Activated CD4-positive, alpha-beta T cell treated with anti-CD3 and anti-CD28 coated beads, Interleukin-2, amount 10 ng/mL, durations not matched to agents 24 days and 14 days (primary cell): ENCODE measurements at regions not wholly inside any gene's neighbourhood (a gene's known extent, or its start where the extent isn't known, plus 50 kb on each side); places are given as distances from the start of the nearest gene placed in this dataset.
"Not testable (repeated sequence)": the region's sequence is repeated elsewhere in the genome, so short reads cannot be mapped to it uniquely, and the experiment has no call there.

Source experiments
- DNase-seq: peaks from one replicate; pipeline ENCODE4 v3.0.0; 2022
- H3K27ac Mint-ChIP-seq: one replicate; pipeline ENCODE4 v1.8.0; 2022; ENCODE audit warnings: mild to moderate bottlenecking, mixed read lengths
- H3K27me3 Mint-ChIP-seq: one replicate; pipeline ENCODE4 v1.8.0; 2022; ENCODE audit warnings: mixed read lengths
- H3K36me3 Mint-ChIP-seq: one replicate; pipeline ENCODE4 v1.8.0; 2022; ENCODE audit warnings: low read depth, mild to moderate bottlenecking, mixed read lengths
- H3K4me1 Mint-ChIP-seq: one replicate; pipeline ENCODE4 v1.8.0; 2021; ENCODE audit warnings: mixed read lengths
- H3K4me3 Mint-ChIP-seq: one replicate; pipeline ENCODE4 v1.8.0; 2022; ENCODE audit warnings: mild to moderate bottlenecking, moderate library complexity, mixed read lengths
- H3K9me3 Mint-ChIP-seq: one replicate; pipeline ENCODE4 v1.8.0; 2021; ENCODE audit warnings: mixed read lengths
- intact Hi-C: fragments of 100-400 bp; cut with micrococcal nuclease; formaldehyde crosslinking; loops from one replicate; pipeline ENCODE4 v1.15.1; 2023

DNA sequence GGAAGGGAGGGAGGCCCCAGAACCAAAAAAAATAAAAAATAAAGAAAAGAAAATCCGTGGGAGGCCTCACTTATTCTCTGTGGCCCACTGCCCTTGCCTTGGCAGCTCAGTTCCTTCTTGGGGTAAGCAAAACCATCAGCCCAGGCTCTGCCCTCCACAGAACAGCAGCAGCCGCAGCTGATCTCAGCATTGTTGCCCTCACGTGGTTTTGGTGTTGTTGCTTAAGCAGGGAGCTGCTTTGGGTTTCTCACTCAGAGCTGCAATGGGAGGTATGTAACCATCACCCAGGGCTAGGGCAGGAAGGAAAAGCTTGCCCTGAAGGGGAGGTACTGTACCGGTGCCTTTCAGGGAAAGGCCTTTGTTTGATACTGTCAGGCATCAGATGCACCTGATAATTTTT lies 374.7 kb upstream of the WWC1 start:
- no peaks in the 10 kb centered on the region for H3K27me3 Mint-ChIP-seq
- intact Hi-C loops = no loop called here
- no peaks in the 10 kb centered on the region for H3K9me3 Mint-ChIP-seq
- no peak for DNase-seq
- no peak overlapping the region for H3K4me3 Mint-ChIP-seq
- no peak overlapping the region for H3K27ac Mint-ChIP-seq
- H3K36me3 Mint-ChIP-seq = no peaks in the 10 kb centered on the region
- H3K4me1 Mint-ChIP-seq = no peaks in the 10 kb centered on the region

DNA sequence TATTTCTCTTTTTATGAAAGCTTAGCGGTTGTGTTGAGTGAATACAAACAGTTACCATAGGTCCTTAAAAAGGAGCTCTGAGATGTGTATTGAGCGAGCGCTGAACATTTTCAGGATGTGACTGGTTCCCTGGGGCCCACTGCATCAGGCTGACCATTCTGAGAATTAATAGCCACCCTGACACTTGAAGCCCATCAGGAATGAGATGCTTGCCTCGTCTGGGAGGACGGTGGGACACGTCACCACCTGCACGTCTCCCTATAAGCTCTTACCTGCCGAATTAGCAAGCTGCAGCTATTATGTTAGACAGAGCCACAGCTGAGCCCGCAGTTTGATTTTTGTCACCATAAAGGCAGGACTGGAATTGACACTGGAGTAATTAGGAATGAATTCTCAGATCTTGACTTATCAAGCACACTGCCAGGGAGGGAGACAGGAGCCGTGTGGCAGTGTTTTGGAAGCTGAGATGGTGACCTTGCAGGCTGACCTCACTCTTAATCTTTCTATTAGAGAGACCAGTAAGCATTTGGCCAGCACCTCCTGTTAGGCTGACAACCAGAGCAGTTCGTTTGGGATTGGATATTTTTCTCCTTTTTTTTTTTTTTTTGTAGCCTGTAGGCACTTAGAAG lies 373.1 kb upstream of the WWC1 start:
- Mint-ChIP-seq H3K9me3 (no peaks in the 10 kb centered on the region), H3K27ac (no peak overlapping the region), H3K4me1 (no peaks in the 10 kb centered on the region), H3K4me3 (no peak overlapping the region), H3K36me3 (no peaks in the 10 kb centered on the region), H3K27me3 (no peaks in the 10 kb centered on the region)
- intact Hi-C loops = no loop called here
- no peak for DNase-seq

DNA sequence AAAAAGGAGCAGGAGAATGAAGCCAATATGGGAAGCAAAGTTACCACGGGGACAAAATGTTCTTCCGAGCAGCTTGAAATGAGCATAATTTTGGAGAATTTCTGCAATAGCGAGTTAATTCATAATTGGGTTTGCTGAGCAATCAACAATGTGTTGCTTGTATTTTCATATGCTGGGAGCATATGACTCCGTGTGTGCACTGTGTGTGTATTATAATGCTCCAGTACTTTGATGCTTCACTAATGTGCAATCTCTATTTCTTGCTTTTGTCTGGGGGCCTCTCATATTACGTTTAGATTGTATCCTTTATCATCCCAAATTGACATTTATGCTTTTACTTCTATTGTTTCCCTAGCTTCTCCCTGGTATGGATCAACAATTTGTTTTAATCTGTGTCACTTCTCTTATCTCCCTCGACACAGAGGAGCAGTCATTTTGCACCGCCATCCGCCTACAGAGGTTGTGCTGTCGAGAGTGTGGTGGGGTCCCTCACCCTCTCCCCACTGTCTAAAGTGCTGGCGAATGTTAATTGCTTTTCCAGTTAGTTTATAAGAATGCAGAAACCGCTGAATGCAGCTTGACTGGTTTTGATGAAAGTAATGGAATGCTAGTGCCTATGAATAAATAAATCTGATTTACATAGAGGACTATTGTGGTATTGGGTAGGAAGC lies 372.5 kb upstream of the WWC1 start:
- H3K27ac Mint-ChIP-seq = no peak overlapping the region
- no peak overlapping the region for H3K4me3 Mint-ChIP-seq
- intact Hi-C loops = no loop called here
- H3K9me3 Mint-ChIP-seq = no peaks in the 10 kb centered on the region
- DNase-seq = no peak
- no peaks in the 10 kb centered on the region for H3K27me3 Mint-ChIP-seq
- H3K4me1 Mint-ChIP-seq = no peaks in the 10 kb centered on the region
- no peaks in the 10 kb centered on the region for H3K36me3 Mint-ChIP-seq

DNA sequence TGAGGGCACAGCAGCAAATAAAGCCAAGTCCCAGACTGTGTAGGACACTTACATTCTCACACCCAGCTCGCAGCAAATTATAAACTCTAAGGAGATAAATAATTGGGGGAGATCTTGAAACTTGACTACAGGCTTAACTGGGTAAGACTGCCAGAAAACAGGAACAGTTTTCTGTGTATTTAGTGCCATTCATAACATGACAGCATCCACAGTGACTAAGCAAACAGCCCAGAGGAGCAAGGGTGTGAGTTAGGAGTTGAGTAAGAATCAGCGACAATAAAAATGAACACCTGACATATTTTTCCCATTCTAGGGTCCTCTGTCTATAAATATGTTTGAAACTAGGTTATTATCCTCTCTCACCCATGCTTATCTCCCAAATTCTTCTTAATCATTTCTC lies 370.9 kb upstream of the WWC1 start:
- Mint-ChIP-seq H3K4me3 (no peak overlapping the region), H3K27ac (no peak overlapping the region), H3K27me3 (no peaks in the 10 kb centered on the region), H3K4me1 (no peaks in the 10 kb centered on the region), H3K9me3 (no peaks in the 10 kb centered on the region), H3K36me3 (no peaks in the 10 kb centered on the region)
- no peak for DNase-seq
- intact Hi-C loops = no loop called here

DNA sequence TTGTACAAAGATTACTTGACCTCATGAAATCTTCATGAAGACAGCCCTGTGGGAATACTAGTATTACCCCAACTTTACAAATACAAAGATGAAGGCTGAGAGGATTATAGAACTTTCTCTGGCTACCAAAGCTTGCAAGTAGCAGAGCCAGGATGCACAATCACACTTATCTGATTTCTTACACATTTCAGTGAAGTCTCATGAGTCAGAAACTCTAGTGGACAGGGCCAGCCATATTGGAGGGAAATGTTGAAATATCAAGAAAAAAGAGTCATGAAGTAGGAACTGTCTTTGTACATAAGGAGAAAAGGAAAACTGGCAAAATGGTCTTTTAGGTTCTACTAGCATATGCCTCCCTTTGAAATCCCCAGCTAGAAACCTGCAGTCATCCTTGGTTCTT lies 369.6 kb upstream of the WWC1 start:
- H3K36me3 Mint-ChIP-seq = no peaks in the 10 kb centered on the region
- intact Hi-C loops = no loop called here
- no peak overlapping the region for H3K27ac Mint-ChIP-seq
- no peaks in the 10 kb centered on the region for H3K27me3 Mint-ChIP-seq
- DNase-seq = no peak
- H3K4me3 Mint-ChIP-seq = no peak overlapping the region
- no peaks in the 10 kb centered on the region for H3K9me3 Mint-ChIP-seq
- no peaks in the 10 kb centered on the region for H3K4me1 Mint-ChIP-seq

DNA sequence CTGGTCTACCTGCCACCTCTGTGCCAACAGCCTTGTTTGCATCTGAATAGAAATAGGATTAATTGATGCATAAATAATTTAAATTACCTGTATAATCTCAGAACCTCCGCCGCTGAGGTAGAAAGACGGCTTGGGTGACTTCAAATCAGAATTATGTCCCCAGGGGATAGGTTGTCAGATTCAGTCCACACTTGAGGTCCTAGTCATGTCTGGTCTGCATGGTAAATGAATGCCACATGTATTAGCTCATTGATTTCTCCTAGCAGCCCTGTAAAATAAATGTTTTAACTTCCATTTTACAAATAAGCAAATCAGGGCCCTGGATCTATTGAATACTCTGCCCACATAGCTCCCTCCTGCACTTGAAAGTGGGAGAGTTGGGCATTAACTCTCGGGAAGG lies 368.0 kb upstream of the WWC1 start:
- Mint-ChIP-seq H3K4me1 (no peaks in the 10 kb centered on the region), H3K27ac (no peak overlapping the region), H3K4me3 (no peak overlapping the region), H3K9me3 (no peaks in the 10 kb centered on the region), H3K36me3 (no peaks in the 10 kb centered on the region), H3K27me3 (no peaks in the 10 kb centered on the region)
- intact Hi-C loops = no loop called here
- DNase-seq = no peak

DNA sequence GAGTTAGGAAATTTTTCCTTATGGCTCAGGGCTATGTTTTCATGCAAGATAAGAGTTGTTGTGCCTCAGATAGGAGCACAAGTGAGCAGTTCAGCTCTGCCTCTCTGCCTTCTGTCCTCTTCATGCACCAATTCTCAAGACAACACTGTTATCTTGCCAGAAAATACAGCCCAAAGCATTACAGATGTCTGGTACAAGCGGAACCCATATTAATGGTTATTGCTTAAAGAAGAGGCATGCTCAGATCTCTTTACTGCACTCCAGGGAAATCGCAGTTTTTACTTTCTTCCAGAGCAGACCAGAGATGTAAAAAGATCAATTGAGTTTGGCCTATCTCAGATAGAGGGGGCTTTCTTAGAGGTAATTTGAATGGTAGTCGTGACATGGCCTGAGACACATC lies 361.6 kb upstream of the WWC1 start:
- H3K9me3 Mint-ChIP-seq = no peaks in the 10 kb centered on the region
- no peak overlapping the region for H3K4me3 Mint-ChIP-seq
- intact Hi-C loops = no loop called here
- no peaks in the 10 kb centered on the region for H3K36me3 Mint-ChIP-seq
- H3K4me1 Mint-ChIP-seq = no peaks in the 10 kb centered on the region
- DNase-seq = no peak
- H3K27ac Mint-ChIP-seq = no peak overlapping the region
- H3K27me3 Mint-ChIP-seq = no peaks in the 10 kb centered on the region

DNA sequence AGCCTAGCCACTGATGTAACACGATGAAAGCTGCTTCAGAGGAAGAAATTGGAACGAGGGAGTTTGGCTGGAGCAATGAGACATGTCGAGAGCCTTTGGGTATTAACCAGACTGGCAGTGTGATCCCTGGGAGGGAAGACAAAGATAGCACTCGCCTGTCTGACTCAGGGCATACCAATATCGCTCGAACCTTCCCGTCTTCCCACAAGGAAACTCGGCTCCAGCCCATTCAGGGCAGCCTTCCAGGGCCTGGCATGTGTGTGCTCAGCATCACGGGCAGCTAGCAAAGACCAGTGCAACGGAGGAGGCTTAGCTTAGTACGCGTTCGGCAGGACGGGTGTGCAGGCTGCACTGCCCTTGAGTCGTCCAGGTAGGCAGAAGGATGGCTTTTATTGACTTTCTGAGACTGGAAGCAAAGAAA lies 356.9 kb upstream of the WWC1 start:
- intact Hi-C loops = no loop called here
- no peak for DNase-seq
- Mint-ChIP-seq H3K4me3 (no peak overlapping the region), H3K9me3 (peaks cover 5% of the 10 kb centered on the region), H3K4me1 (peaks cover 3% of the 10 kb centered on the region), H3K27me3 (no peaks in the 10 kb centered on the region), H3K36me3 (no peaks in the 10 kb centered on the region), H3K27ac (no peak overlapping the region)

DNA sequence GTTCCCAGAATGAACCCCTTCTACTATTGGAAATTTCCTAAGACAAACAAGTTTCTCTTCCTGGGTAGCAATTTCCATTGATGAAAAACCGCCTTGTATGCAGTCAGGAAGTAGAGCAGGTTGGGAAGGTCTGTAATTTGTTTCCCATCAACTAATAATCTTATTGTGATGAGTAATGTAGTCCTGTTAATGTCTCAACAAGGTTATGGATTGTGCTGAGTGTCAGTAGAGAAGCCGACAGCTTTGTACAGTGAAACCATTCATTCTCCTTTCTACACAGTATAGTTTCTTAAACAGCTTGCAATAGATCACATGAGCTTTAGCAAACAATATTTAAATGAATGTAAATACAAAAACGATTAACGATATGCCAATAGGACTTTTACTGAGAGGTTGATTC lies 355.4 kb upstream of the WWC1 start:
- DNase-seq = no peak
- Mint-ChIP-seq H3K4me1 (peaks cover 3% of the 10 kb centered on the region), H3K27ac (no peak overlapping the region), H3K9me3 (peaks cover 5% of the 10 kb centered on the region), H3K4me3 (no peak overlapping the region), H3K36me3 (no peaks in the 10 kb centered on the region), H3K27me3 (no peaks in the 10 kb centered on the region)
- intact Hi-C loops = no loop called here

DNA sequence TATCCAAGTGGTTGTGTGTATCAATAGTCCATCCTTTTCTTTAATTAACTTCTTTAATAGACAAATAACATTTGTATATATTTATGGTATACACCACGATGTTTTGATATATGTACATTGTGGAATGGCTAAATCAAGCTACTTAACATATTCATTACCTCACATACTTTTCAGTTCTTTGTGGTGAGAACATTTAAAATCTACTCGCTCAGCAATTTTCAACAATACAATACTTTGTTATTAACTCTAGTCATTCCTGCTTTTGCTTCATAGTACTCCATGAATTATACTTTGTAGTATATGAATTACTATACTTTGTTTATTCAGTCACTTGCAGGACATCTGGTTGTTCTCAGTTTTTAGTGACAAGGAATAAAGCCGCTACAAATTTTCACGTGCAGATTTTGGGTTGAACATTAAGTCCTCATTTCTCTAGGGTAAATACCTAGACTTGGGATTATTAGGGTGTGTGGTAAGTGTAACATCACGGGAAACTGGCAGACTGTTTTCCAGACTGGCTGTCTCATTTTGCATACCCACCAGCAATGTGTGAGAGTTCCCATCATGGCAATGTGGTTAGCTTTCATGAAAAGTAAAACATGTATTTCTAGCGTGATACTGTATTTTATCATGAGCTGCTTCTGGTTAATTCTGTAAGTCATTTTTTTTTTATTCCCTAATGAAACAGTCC lies 354.4 kb upstream of the WWC1 start:
- Mint-ChIP-seq H3K9me3 (peaks cover 5% of the 10 kb centered on the region), H3K27ac (no peak overlapping the region), H3K4me1 (peaks cover 3% of the 10 kb centered on the region), H3K36me3 (no peaks in the 10 kb centered on the region), H3K4me3 (no peak overlapping the region), H3K27me3 (no peaks in the 10 kb centered on the region)
- intact Hi-C loops = no loop called here
- DNase-seq = no peak

DNA sequence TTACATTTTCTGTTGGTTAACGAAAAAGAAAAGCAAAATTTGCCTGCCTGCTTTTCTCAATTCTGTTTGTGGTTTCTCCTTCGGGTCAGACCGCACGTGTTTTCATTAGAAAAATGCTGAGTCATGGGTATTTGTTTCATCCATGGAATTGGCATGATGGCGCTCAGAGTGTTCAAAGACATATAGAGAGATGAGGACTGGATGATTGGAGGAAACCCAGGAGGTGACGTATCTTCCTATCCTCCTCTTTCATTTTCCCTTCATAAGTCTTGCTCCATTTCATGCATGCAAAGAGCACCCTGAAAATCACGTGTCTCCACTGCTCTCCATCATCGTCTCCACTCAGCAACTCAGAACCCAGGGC lies 353.8 kb upstream of the WWC1 start:
- H3K27me3 Mint-ChIP-seq = no peaks in the 10 kb centered on the region
- peaks cover 5% of the 10 kb centered on the region for H3K9me3 Mint-ChIP-seq
- no peak for DNase-seq
- intact Hi-C loops = no loop called here
- peaks cover 3% of the 10 kb centered on the region for H3K4me1 Mint-ChIP-seq
- no peak overlapping the region for H3K27ac Mint-ChIP-seq
- no peak overlapping the region for H3K4me3 Mint-ChIP-seq
- no peaks in the 10 kb centered on the region for H3K36me3 Mint-ChIP-seq

DNA sequence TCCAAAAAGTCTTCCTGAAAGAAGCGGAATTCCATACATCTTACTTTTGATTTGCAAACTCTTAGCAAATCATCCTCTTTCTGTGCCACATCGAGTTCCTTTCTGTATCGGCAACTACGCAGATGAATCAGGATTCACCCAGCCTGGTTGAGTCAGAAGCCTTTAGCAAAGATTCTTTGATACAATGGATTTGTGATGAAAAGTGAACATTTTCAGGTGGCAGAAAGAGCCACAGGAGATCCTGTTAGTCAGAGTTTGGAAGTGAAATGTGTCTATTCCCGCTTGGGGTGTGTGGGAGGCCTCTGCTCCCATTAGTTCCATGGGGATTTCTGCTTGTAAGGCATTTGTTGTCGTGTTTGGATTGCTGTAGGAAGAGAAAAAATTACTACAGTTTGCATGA lies 351.8 kb upstream of the WWC1 start:
- intact Hi-C loops = no loop called here
- Mint-ChIP-seq H3K27me3 (no peaks in the 10 kb centered on the region), H3K9me3 (peaks cover 5% of the 10 kb centered on the region), H3K27ac (no peak overlapping the region), H3K36me3 (no peaks in the 10 kb centered on the region), H3K4me3 (no peak overlapping the region), H3K4me1 (peaks cover 3% of the 10 kb centered on the region)
- DNase-seq = no peak

DNA sequence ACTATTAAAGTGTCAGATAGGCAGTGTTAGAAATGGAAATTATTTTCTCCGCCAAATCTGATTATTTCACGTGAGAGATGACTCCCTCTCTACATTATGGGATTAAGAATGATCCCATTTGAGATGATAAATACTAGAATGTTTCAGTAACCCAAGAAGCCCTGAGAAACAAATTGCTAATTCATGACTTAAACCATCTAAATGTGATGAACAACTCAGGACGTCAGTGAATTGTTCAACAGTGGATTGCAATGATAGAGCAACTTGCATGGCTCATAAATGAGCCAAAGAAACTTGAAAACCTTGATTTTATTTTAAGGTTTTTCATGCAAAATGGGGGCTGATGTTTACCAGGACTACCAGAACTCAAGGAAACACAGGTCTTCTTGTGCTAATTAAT lies 350.5 kb upstream of the WWC1 start:
- no peak for DNase-seq
- Mint-ChIP-seq H3K9me3 (peaks cover 5% of the 10 kb centered on the region), H3K27ac (no peak overlapping the region), H3K4me1 (peaks cover 3% of the 10 kb centered on the region), H3K36me3 (no peaks in the 10 kb centered on the region), H3K4me3 (no peak overlapping the region), H3K27me3 (no peaks in the 10 kb centered on the region)
- intact Hi-C loops = no loop called here

DNA sequence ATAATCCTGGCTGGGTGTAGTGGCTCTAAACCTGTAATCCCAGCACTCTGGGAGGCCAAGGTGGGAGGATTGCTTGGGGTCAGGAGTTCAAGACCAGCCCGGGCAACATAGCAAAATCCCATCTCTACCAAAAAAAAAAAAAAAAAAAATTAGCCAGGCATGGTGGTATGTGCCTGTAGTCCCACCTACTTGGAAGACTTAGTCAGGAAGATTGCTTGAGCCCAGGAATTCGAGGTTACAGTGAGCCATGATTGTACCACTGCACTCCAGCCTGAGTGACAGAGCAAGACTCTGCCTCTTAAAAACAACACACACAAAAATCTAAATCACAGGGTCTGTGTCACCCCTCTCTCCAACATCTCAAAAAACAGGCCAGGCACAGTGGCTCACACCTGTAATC lies 349.9 kb upstream of the WWC1 start:
- H3K9me3 Mint-ChIP-seq, H3K27ac Mint-ChIP-seq, H3K36me3 Mint-ChIP-seq, intact Hi-C loops, H3K4me3 Mint-ChIP-seq, H3K4me1 Mint-ChIP-seq, H3K27me3 Mint-ChIP-seq, DNase-seq: not testable (repeated sequence)

DNA sequence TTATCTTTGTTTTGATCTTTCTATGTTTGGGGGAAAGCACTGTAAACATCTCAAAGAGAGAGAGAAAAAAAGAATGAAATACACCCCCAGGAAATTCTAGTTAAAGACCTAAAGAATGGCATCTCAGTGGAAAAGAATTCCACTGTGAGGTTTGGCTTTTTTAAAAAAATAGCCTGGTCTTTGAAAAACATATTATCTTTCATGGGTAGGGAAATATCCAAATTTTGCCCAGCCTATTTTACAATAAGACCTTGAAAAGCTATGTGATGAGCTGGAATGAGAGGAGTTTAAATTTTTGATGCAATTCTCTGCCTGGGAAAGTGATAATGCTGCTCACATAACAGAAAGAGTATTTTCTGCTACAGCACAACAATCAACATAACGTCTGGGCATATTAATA lies 348.1 kb upstream of the WWC1 start:
- Mint-ChIP-seq H3K4me3 (no peak overlapping the region), H3K27me3 (no peaks in the 10 kb centered on the region), H3K9me3 (no peaks in the 10 kb centered on the region), H3K36me3 (no peaks in the 10 kb centered on the region), H3K4me1 (no peaks in the 10 kb centered on the region), H3K27ac (no peak overlapping the region)
- intact Hi-C loops = no loop called here
- no peak for DNase-seq
